ENCODE measurements at regions not wholly inside any gene's neighbourhood (a gene's known extent, or its start where the extent isn't known, plus 50 kb on each side); places are given as distances from the start of the nearest gene placed in this dataset.

GRCh38 chr2:36271266-36271665, 84.3 kb upstream of the CRIM1 start:
- TF ChIP-seq, protein P1, sequence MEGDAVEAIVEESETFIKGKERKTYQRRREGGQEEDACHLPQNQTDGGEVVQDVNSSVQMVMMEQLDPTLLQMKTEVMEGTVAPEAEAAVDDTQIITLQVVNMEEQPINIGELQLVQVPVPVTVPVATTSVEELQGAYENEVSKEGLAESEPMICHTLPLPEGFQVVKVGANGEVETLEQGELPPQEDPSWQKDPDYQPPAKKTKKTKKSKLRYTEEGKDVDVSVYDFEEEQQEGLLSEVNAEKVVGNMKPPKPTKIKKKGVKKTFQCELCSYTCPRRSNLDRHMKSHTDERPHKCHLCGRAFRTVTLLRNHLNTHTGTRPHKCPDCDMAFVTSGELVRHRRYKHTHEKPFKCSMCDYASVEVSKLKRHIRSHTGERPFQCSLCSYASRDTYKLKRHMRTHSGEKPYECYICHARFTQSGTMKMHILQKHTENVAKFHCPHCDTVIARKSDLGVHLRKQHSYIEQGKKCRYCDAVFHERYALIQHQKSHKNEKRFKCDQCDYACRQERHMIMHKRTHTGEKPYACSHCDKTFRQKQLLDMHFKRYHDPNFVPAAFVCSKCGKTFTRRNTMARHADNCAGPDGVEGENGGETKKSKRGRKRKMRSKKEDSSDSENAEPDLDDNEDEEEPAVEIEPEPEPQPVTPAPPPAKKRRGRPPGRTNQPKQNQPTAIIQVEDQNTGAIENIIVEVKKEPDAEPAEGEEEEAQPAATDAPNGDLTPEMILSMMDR (IDR thresholded peaks at IDR 0.05; ENCODE audit: borderline replicate concordance, extremely low read depth, insufficient read depth), result no peak
- H3K4me3 ChIP-seq (ENCODE audit: low read length in 3 of 3), result no peak overlapping the region
- intact Hi-C loops (cut with DNase I), result no loop called here
- H3K9ac ChIP-seq (ENCODE audit: low read length in 3 of 3), result no peak overlapping the region
- no peak for FAIRE-seq
- H3K4me1 ChIP-seq (ENCODE audit: control insufficient read depth in 2 of 3, insufficient read depth in 2 of 3, low read depth in 1 of 3, low read length in 3 of 3), result no peaks in the 10 kb centered on the region
- no peaks in the 10 kb centered on the region for H3K36me3 ChIP-seq (ENCODE audit: control insufficient read depth in 2 of 3, insufficient read depth in 3 of 3, low read length in 3 of 3)
- H3K27ac ChIP-seq (ENCODE audit: low read depth in 2 of 2, low read length in 2 of 2), result no peak overlapping the region
- H3K27me3 ChIP-seq (ENCODE audit: control insufficient read depth, insufficient read depth, low read length), result no peaks in the 10 kb centered on the region
- DNase-seq, result no peak
- H3K9me3 ChIP-seq (ENCODE audit: control insufficient read depth in 2 of 3, insufficient read depth in 1 of 3, low read length in 3 of 3), result no peaks in the 10 kb centered on the region

GRCh38 chr2:36270758-36271157, 84.8 kb upstream of the CRIM1 start:
- intact Hi-C loops (cut with DNase I), result no loop called here
- Histone ChIP-seq H3K27me3 (ENCODE audit: control insufficient read depth, insufficient read depth, low read length) (no peaks in the 10 kb centered on the region), H3K9ac (ENCODE audit: low read length in 3 of 3) (no peak overlapping the region), H3K4me3 (ENCODE audit: low read length in 3 of 3) (no peak overlapping the region), H3K36me3 (ENCODE audit: control insufficient read depth in 2 of 3, insufficient read depth in 3 of 3, low read length in 3 of 3) (no peaks in the 10 kb centered on the region), H3K27ac (ENCODE audit: low read depth in 2 of 2, low read length in 2 of 2) (no peak overlapping the region), H3K4me1 (ENCODE audit: control insufficient read depth in 2 of 3, insufficient read depth in 2 of 3, low read depth in 1 of 3, low read length in 3 of 3) (no peaks in the 10 kb centered on the region), H3K9me3 (ENCODE audit: control insufficient read depth in 2 of 3, insufficient read depth in 1 of 3, low read length in 3 of 3) (no peaks in the 10 kb centered on the region)
- FAIRE-seq (no peak), DNase-seq (no peak)
- TF ChIP-seq, protein P1 (IDR thresholded peaks at IDR 0.05; ENCODE audit: borderline replicate concordance, extremely low read depth, insufficient read depth), result no peak

- Histone ChIP-seq H3K4me3 (ENCODE audit: low read length in 3 of 3) (no peak overlapping the region), H3K27ac (ENCODE audit: low read depth in 2 of 2, low read length in 2 of 2) (no peak overlapping the region), H3K9ac (ENCODE audit: low read length in 3 of 3) (no peak overlapping the region), H3K36me3 (ENCODE audit: control insufficient read depth in 2 of 3, insufficient read depth in 3 of 3, low read length in 3 of 3) (no peaks in the 10 kb centered on the region), H3K27me3 (ENCODE audit: control insufficient read depth, insufficient read depth, low read length) (no peaks in the 10 kb centered on the region), H3K4me1 (ENCODE audit: control insufficient read depth in 2 of 3, insufficient read depth in 2 of 3, low read depth in 1 of 3, low read length in 3 of 3) (no peaks in the 10 kb centered on the region), H3K9me3 (ENCODE audit: control insufficient read depth in 2 of 3, insufficient read depth in 1 of 3, low read length in 3 of 3) (no peaks in the 10 kb centered on the region)
- intact Hi-C loops (cut with DNase I), result no loop called here
- DNase-seq, result no peak
- TF ChIP-seq, protein P1 (IDR thresholded peaks at IDR 0.05; ENCODE audit: borderline replicate concordance, extremely low read depth, insufficient read depth), result no peak
- FAIRE-seq, result no peak
These were observed 88.4 kb upstream of the CRIM1 start for GRCh38 chr2:36267194-36267593.

DNA sequence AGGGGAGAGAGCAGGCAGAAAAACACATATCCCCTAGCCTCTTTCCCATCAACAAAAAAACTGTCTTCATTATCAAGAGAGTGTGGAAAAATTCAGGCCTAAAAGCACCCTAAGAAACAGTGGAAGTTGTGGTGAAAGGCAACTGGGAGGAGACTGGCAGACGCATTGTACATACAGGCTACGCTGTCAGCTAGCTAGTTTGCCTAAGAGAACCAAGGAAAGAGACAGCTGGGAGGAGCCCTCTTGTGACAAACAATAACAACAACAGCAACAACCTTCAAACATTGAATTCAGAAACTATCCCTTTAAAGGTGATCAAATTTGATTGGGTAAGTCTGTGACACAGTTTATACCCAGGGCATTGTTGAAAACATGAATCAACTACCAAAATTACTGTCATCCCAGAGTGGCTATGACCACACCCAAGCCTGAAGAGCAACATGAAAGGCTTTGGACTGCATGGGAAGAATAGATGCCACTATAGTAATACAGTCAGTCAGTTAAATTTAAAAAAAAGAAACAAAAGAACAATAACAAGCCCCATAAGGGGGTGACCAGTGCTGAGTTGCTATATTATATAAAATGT, 88.9 kb upstream of the CRIM1 start:
- intact Hi-C loops (cut with DNase I), result no loop called here
- H3K4me3 ChIP-seq (ENCODE audit: low read length in 3 of 3), result no peak overlapping the region
- TF ChIP-seq, protein P1 (IDR thresholded peaks at IDR 0.05; ENCODE audit: borderline replicate concordance, extremely low read depth, insufficient read depth), result no peak
- H3K9ac ChIP-seq (ENCODE audit: low read length in 3 of 3), result no peak overlapping the region
- DNase-seq (no peak), FAIRE-seq (no peak)
- no peaks in the 10 kb centered on the region for H3K4me1 ChIP-seq (ENCODE audit: control insufficient read depth in 2 of 3, insufficient read depth in 2 of 3, low read depth in 1 of 3, low read length in 3 of 3)
- H3K27ac ChIP-seq (ENCODE audit: low read depth in 2 of 2, low read length in 2 of 2), result no peak overlapping the region
- no peaks in the 10 kb centered on the region for H3K9me3 ChIP-seq (ENCODE audit: control insufficient read depth in 2 of 3, insufficient read depth in 1 of 3, low read length in 3 of 3)
- no peaks in the 10 kb centered on the region for H3K36me3 ChIP-seq (ENCODE audit: control insufficient read depth in 2 of 3, insufficient read depth in 3 of 3, low read length in 3 of 3)
- no peaks in the 10 kb centered on the region for H3K27me3 ChIP-seq (ENCODE audit: control insufficient read depth, insufficient read depth, low read length)

Data from kidney (tissue), 13 donors.